Thymus (tissue), 11 donors: ENCODE measurements at regions not wholly inside any gene's neighbourhood (a gene's known extent, or its start where the extent isn't known, plus 50 kb on each side); places are given as distances from the start of the nearest gene placed in this dataset.

Experiments used
- DNase-seq, 9 donors: peaks; one replicate each; pipeline ENCODE4 v3.0.0-alpha.2; 2013; ENCODE audit warnings: low spot score in 9 of 9, low read depth in 6 of 9, missing footprints in 1 of 9
- H3K27ac ChIP-seq, 2 donors: one replicate each; pipeline ENCODE4 v1.5.1; 2013; ENCODE audit warnings: control low read depth in 1 of 2, low read depth in 1 of 2, low read length in 1 of 2, mild to moderate bottlenecking in 1 of 2, moderate library complexity in 1 of 2
- H3K27me3 ChIP-seq, 2 donors: one replicate each; pipeline ENCODE4 v1.5.1; 2013; ENCODE audit warnings: low read length in 1 of 2; ENCODE audit not compliant: control insufficient read depth in 2 of 2, insufficient read depth in 1 of 2
- H3K36me3 ChIP-seq, 2 donors: one replicate each; pipeline ENCODE4 v1.5.1; 2013; ENCODE audit warnings: low read length in 1 of 2, mild to moderate bottlenecking in 1 of 2, moderate library complexity in 1 of 2; ENCODE audit not compliant: control insufficient read depth in 2 of 2, insufficient read depth in 2 of 2
- H3K4me1 ChIP-seq, 2 donors: one replicate each; pipeline ENCODE4 v1.5.1; 2013; ENCODE audit warnings: low read length in 2 of 2; ENCODE audit not compliant: control insufficient read depth in 2 of 2, insufficient read depth in 2 of 2
- H3K4me3 ChIP-seq, 2 donors: one replicate each; pipeline ENCODE4 v1.5.1; 2013; ENCODE audit warnings: low read length in 2 of 2, control low read depth in 1 of 2, mild to moderate bottlenecking in 1 of 2
- H3K9me3 ChIP-seq, 2 donors: one replicate each; pipeline ENCODE4 v1.5.1; 2013; ENCODE audit warnings: low read length in 1 of 2, mild to moderate bottlenecking in 1 of 2; ENCODE audit not compliant: control insufficient read depth in 2 of 2, insufficient read depth in 1 of 2
- WGBS: extraction: QIAGEN DNeasy Blood & Tissue Kit; methylation state at CpG from one replicate; pipeline ENCODE4 v1.1.7; 2013; 5-methylcytosine and 5-hydroxymethylcytosine counted together
- donor health status: healthy.

GRCh38 chr10:131422731-131423130 is 111.2 kb upstream of the TCERG1L start:
- no peaks in the 10 kb centered on the region for H3K4me1 ChIP-seq
- H3K27me3 ChIP-seq = no peaks in the 10 kb centered on the region
- whole genome bisulfite sequencing = 96% methylated on average over 10 of the region's 10 CpGs
- H3K4me3 ChIP-seq = no peak overlapping the region
- no peaks in the 10 kb centered on the region for H3K36me3 ChIP-seq
- no peak for DNase-seq
- H3K9me3 ChIP-seq = no peaks in the 10 kb centered on the region
- H3K27ac ChIP-seq = no peak overlapping the region

GRCh38 chr10:131424053-131424452 is 112.5 kb upstream of the TCERG1L start:
- H3K27me3 ChIP-seq = no peaks in the 10 kb centered on the region
- no peaks in the 10 kb centered on the region for H3K9me3 ChIP-seq
- no peaks in the 10 kb centered on the region for H3K4me1 ChIP-seq
- H3K27ac ChIP-seq = no peak overlapping the region
- no peak overlapping the region for H3K4me3 ChIP-seq
- no peak for DNase-seq
- WGBS = 77% methylated on average over 6 of the region's 6 CpGs
- no peaks in the 10 kb centered on the region for H3K36me3 ChIP-seq

GRCh38 chr10:131424836-131425491 is 113.4 kb upstream of the TCERG1L start:
- no peaks in the 10 kb centered on the region for H3K9me3 ChIP-seq
- DNase-seq = no peak
- H3K27ac ChIP-seq = no peak overlapping the region
- 87% methylated on average over 12 of the region's 12 CpGs for whole genome bisulfite sequencing
- no peaks in the 10 kb centered on the region for H3K27me3 ChIP-seq
- H3K4me1 ChIP-seq = no peaks in the 10 kb centered on the region
- no peaks in the 10 kb centered on the region for H3K36me3 ChIP-seq
- no peak overlapping the region for H3K4me3 ChIP-seq

GRCh38 chr10:131425752-131426533 is 114.4 kb upstream of the TCERG1L start:
- WGBS = 82% methylated on average over 11 of the region's 11 CpGs
- Histone ChIP-seq H3K27ac (no peak overlapping the region), H3K4me3 (no peak overlapping the region), H3K27me3 (no peaks in the 10 kb centered on the region), H3K36me3 (no peaks in the 10 kb centered on the region), H3K4me1 (no peaks in the 10 kb centered on the region), H3K9me3 (no peaks in the 10 kb centered on the region)
- no peak for DNase-seq

- no peak for DNase-seq
- no peaks in the 10 kb centered on the region for H3K36me3 ChIP-seq
- no peak overlapping the region for H3K4me3 ChIP-seq
- H3K4me1 ChIP-seq = no peaks in the 10 kb centered on the region
- H3K9me3 ChIP-seq = no peaks in the 10 kb centered on the region
- no peak overlapping the region for H3K27ac ChIP-seq
- H3K27me3 ChIP-seq = no peaks in the 10 kb centered on the region
- WGBS = 81% methylated on average over 9 of the region's 9 CpGs
Measured at GRCh38 chr10:131426534-131426898, 115.0 kb upstream of the TCERG1L start.

GRCh38 chr10:131427281-131427680 is 115.8 kb upstream of the TCERG1L start:
- DNase-seq = no peak

DNA sequence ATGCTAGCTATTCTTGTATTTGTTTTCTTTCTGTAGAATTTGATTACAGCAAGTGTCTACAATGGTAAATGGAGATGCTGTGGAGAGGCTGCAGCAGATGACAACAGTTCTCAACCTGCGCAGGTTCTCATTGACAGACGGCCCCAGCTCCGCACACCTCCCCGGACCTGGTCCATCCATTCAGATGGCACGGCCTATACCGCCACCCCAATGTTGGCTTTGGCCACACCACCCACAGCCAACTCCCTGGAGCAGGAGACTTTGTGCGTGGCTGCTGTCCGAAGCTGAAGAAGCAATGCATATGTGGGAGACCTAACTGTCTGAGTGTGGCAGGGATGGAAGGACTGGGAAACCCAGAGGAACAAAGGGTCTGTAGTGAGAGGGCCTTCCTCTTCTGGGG is 116.4 kb upstream of the TCERG1L start:
- no peaks in the 10 kb centered on the region for H3K36me3 ChIP-seq
- no peak for DNase-seq
- no peaks in the 10 kb centered on the region for H3K9me3 ChIP-seq
- no peak overlapping the region for H3K27ac ChIP-seq
- H3K4me1 ChIP-seq = no peaks in the 10 kb centered on the region
- H3K27me3 ChIP-seq = no peaks in the 10 kb centered on the region
- 95% methylated on average over 8 of the region's 8 CpGs for WGBS
- H3K4me3 ChIP-seq = no peak overlapping the region

More at GRCh38 chr10:131427281-131427680, 115.8 kb upstream of the TCERG1L start:
- no peak overlapping the region for H3K4me3 ChIP-seq
- 25% methylated on average over 8 of the region's 8 CpGs for WGBS
- H3K9me3 ChIP-seq = no peaks in the 10 kb centered on the region
- H3K27me3 ChIP-seq = no peaks in the 10 kb centered on the region
- no peaks in the 10 kb centered on the region for H3K4me1 ChIP-seq
- H3K27ac ChIP-seq = no peak overlapping the region
- no peaks in the 10 kb centered on the region for H3K36me3 ChIP-seq

GRCh38 chr10:131429141-131429540 is 117.6 kb upstream of the TCERG1L start:
- no peak overlapping the region for H3K27ac ChIP-seq
- no peaks in the 10 kb centered on the region for H3K4me1 ChIP-seq
- no peaks in the 10 kb centered on the region for H3K9me3 ChIP-seq
- H3K27me3 ChIP-seq = no peaks in the 10 kb centered on the region
- no peaks in the 10 kb centered on the region for H3K36me3 ChIP-seq
- WGBS = 82% methylated on average over 5 of the region's 5 CpGs
- DNase-seq = no peak
- H3K4me3 ChIP-seq = no peak overlapping the region

DNA sequence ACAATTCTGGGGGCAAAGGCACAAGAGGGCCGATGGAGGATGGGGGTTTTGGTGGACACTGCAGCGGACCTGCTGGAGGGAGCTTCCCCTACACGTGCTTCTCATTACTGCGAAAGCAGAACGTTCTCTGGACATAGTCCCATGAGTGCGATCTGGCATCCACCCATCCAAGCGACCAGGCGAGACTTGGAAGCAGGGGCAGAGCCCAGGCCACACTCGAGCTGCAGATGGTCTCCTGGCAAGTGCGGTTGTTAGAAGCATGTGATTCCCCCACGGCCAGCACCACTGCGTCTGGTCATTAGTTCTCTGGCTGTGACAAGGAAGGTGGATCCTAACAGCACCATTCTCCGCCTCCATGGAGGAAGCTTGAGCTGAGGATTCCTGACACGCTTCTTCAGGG is 118.4 kb upstream of the TCERG1L start:
- no peaks in the 10 kb centered on the region for H3K36me3 ChIP-seq
- no peak overlapping the region for H3K4me3 ChIP-seq

More for the DNA sequence above, 118.4 kb upstream of the TCERG1L start:
- Histone ChIP-seq H3K27ac (no peak overlapping the region), H3K9me3 (no peaks in the 10 kb centered on the region), H3K27me3 (no peaks in the 10 kb centered on the region), H3K4me1 (no peaks in the 10 kb centered on the region)
- DNase-seq = no peak
- WGBS = 79% methylated on average over 14 of the region's 14 CpGs
